ENCODE measurements at regions not wholly inside any gene's neighbourhood (a gene's known extent, or its start where the extent isn't known, plus 50 kb on each side); places are given as distances from the start of the nearest gene placed in this dataset.
A peak's percentile ranks its signal among the peaks of the same experiment; 100 is the strongest.

DNA sequence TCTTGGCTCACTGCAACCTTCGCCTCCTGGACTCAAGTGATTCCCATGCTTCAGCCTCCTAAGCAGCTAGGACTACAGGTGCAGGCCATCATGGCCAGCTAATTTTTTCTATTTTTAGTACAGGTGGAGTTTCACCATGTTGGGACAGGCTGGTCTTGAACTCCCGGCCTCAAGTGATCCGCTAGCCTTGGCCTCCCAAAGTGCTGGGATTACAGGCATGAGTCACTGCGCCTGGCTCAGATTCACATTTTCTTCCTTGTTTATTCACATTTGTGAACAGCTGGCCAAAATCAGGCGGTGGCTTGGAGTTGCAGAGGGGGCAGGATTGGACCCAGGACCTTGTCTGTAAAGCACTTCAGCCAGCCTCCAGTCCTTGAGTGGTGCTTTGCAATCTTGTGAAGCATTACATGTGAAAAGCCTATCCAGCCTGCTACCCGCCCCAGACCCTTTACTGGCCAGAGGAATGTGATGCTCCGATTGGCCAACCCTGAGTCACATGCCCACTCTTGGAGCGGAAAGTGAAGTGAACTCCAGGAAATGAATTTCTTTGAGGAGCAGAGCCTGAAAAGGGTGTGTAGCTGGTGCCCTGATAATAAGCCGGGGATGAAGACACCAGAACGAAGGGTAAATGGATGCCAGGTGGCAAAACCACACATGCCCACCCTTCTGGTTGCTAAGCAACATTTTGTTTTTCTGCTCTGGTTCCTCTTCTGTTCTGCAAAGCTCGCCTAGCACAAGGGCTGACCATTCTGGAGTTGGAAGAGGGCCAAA lies 62.6 kb upstream of the PTPRJ start:
- DNase-seq (ENCODE audit: extremely low read depth, insufficient read length): peak; percentile 42

DNA sequence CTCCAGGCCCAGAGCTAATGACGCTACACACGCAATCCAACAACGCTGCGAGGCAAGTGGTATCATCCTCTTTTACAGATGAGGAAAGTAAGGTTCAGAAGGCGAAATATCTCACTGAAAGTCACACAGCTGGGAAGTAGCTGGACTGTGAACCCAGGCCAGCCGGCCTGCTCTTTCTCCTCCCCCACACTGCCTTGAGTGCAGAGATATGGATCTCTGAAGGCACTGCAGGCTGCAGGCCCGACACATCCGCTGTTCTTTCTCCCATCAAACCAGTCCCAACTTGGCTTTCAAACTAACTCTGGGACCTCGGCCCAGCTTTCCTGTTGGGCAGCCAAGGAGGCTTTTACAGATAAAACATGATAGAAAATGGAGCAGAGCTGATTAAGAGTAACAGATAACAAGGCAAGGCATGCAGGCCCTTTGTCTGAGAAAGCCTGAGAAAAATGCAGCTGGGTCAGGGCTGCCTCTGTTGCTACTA lies 64.0 kb upstream of the PTPRJ start:
- Histone ChIP-seq H3K4me3 (replicated peaks; ENCODE audit: low read depth, low read length) (no peak overlapping the region), H3K36me3 (ENCODE audit: control insufficient read depth, insufficient read depth, low read length) (no peaks in the 10 kb centered on the region), H3K27me3 (replicated peaks; ENCODE audit: control insufficient read depth, insufficient read depth, low read length) (no peaks in the 10 kb centered on the region)
- TF ChIP-seq, protein P1, sequence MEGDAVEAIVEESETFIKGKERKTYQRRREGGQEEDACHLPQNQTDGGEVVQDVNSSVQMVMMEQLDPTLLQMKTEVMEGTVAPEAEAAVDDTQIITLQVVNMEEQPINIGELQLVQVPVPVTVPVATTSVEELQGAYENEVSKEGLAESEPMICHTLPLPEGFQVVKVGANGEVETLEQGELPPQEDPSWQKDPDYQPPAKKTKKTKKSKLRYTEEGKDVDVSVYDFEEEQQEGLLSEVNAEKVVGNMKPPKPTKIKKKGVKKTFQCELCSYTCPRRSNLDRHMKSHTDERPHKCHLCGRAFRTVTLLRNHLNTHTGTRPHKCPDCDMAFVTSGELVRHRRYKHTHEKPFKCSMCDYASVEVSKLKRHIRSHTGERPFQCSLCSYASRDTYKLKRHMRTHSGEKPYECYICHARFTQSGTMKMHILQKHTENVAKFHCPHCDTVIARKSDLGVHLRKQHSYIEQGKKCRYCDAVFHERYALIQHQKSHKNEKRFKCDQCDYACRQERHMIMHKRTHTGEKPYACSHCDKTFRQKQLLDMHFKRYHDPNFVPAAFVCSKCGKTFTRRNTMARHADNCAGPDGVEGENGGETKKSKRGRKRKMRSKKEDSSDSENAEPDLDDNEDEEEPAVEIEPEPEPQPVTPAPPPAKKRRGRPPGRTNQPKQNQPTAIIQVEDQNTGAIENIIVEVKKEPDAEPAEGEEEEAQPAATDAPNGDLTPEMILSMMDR (IDR thresholded peaks at IDR 0.05; ENCODE audit: insufficient read depth, low read length, poor library complexity, severe bottlenecking): no peak
- DNase-seq (ENCODE audit: extremely low read depth, insufficient read length): no peak

More for the DNA sequence above, 62.6 kb upstream of the PTPRJ start:
- no peak overlapping the region for H3K4me3 ChIP-seq (replicated peaks; ENCODE audit: low read depth, low read length)
- H3K36me3 ChIP-seq (ENCODE audit: control insufficient read depth, insufficient read depth, low read length): no peaks in the 10 kb centered on the region
- TF ChIP-seq, protein P1 (IDR thresholded peaks at IDR 0.05; ENCODE audit: insufficient read depth, low read length, poor library complexity, severe bottlenecking): no peak
- no peaks in the 10 kb centered on the region for H3K27me3 ChIP-seq (replicated peaks; ENCODE audit: control insufficient read depth, insufficient read depth, low read length)

DNA sequence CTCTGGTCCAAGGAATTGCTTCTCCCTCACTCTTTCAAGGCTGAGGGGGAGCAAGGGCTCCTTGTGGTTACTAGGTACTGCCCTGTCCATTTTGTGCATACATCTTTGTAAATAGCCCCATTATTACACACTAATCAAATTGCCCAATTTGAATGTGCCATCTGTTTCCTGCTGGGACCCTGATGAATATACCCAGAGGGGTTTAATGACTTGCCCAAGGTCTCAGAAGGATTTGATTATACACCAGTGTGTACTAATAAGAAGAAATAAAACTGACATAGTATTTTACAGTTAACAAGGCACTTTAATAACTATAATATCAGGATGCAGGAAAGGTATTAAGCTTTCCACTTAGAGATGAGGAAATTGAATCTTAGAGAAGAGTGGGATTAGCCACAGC lies 64.6 kb upstream of the PTPRJ start:
- Histone ChIP-seq H3K4me3 (replicated peaks; ENCODE audit: low read depth, low read length) (no peak overlapping the region), H3K27me3 (replicated peaks; ENCODE audit: control insufficient read depth, insufficient read depth, low read length) (no peaks in the 10 kb centered on the region), H3K36me3 (ENCODE audit: control insufficient read depth, insufficient read depth, low read length) (no peaks in the 10 kb centered on the region)
- no peak for DNase-seq (ENCODE audit: extremely low read depth, insufficient read length)
- TF ChIP-seq, protein P1 (IDR thresholded peaks at IDR 0.05; ENCODE audit: insufficient read depth, low read length, poor library complexity, severe bottlenecking): no peak

DNA sequence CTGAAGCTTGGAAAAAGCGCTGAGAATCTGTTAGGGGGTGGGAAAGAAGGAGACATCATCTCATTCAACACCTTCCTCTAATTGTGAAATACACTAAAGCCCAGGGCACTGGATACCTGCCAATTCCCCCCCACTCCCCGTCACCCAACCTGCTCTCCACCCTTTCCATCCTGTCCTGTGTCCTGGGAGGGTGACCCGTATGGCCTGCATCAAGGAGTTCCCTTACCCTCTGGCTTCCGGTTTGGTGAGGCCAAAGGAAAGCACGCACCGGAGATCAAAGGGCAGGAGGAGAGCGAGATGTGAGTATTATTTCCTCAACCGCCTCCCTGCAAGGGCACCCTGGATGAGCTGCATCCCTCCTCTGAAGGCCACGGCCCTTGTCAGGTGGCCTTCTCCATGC lies 65.0 kb upstream of the PTPRJ start:
- Histone ChIP-seq H3K27me3 (replicated peaks; ENCODE audit: control insufficient read depth, insufficient read depth, low read length) (no peaks in the 10 kb centered on the region), H3K4me3 (replicated peaks; ENCODE audit: low read depth, low read length) (no peak overlapping the region), H3K36me3 (ENCODE audit: control insufficient read depth, insufficient read depth, low read length) (no peaks in the 10 kb centered on the region)
- no peak for DNase-seq (ENCODE audit: extremely low read depth, insufficient read length)
- TF ChIP-seq, protein P1 (IDR thresholded peaks at IDR 0.05; ENCODE audit: insufficient read depth, low read length, poor library complexity, severe bottlenecking): no peak

DNA sequence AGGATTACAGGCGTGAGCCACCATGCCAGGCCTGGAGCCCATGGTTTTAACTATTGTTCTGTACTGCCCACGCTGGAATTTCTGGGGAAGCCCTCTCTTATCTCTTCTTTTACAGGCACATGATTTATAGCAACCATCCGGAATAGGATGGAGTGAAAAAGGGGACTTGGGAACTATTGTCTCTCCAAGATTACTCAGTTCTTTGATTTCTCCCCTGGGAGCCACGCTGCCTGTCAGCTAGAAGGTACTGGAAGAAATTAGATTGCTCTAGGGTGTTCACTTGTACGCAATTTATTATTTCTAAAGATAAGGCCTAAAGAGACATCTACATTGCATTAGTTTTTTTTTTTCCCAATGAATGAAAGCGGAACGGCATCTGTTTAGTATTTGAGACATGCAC lies 65.6 kb upstream of the PTPRJ start:
- DNase-seq (ENCODE audit: extremely low read depth, insufficient read length): no peak
- H3K4me3 ChIP-seq (replicated peaks; ENCODE audit: low read depth, low read length): no peak overlapping the region
- TF ChIP-seq, protein P1 (IDR thresholded peaks at IDR 0.05; ENCODE audit: insufficient read depth, low read length, poor library complexity, severe bottlenecking): no peak
- no peaks in the 10 kb centered on the region for H3K36me3 ChIP-seq (ENCODE audit: control insufficient read depth, insufficient read depth, low read length)
- no peaks in the 10 kb centered on the region for H3K27me3 ChIP-seq (replicated peaks; ENCODE audit: control insufficient read depth, insufficient read depth, low read length)
